GM21786 (cell line): ENCODE measurements at regions not wholly inside any gene's neighbourhood (a gene's known extent, or its start where the extent isn't known, plus 50 kb on each side); places are given as distances from the start of the nearest gene placed in this dataset.

ENCODE experiments used
- ATAC-seq: cut with Tn5 transposase; IDR thresholded peaks from one replicate; pipeline ENCODE4 v1.9.1; 2021; ENCODE audit not compliant: unreplicated experiment

GRCh38 chr7:19215412-19215811 is 70.2 kb upstream of the FERD3L start:
- no peak for ATAC-seq

DNA sequence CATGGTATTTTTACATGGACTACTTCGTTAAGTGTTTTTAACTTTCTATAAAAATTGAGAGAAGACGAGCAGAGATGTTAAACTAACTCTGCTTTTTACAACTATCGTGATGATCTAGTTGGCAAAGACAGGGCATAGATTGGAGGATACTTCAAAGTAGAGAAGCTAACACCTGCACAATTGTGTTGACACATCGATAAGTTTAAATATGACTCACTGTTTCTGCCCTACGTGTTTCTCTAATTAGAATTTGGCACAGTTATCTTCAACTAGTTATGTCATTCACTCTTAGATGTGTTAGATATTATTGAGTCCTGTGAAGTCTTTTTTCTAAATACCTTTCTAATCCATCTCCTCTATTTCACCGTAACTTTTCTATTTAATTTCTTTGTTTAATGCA is 68.5 kb upstream of the FERD3L start:
- no peak for ATAC-seq

- ATAC-seq: no peak
Measured at GRCh38 chr7:19210893-19211413, 65.7 kb upstream of the FERD3L start.

GRCh38 chr7:19209166-19209696 is 64.0 kb upstream of the FERD3L start:
- ATAC-seq: no peak

DNA sequence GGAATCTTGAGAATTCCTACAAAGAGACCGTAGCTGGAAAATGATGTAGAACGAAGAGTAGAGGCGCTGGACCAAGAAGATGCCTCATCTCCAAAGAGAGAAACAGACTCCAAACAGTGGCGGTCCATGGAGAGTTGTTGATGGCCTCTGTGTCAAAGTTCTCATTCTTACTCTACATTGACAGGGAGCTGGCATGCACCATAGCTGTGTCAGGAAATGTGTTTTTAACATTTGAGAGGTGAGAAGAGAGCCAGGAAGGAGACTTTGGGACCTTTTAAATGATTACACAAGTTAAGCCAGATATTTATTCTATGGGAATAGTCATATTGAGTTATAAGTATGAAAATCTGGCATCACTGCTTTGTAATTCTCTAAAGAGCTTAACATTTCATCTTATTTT is 61.5 kb upstream of the FERD3L start:
- no peak for ATAC-seq

GRCh38 chr7:19203686-19204085 is 58.5 kb upstream of the FERD3L start:
- no peak for ATAC-seq

- ATAC-seq: no peak
Measured at GRCh38 chr7:19202599-19202998, 57.4 kb upstream of the FERD3L start.
